ENCODE measurements at regions not wholly inside any gene's neighbourhood (a gene's known extent, or its start where the extent isn't known, plus 50 kb on each side); places are given as distances from the start of the nearest gene placed in this dataset.

- H3K4me1 ChIP-seq (ENCODE audit: insufficient read depth, low read length, poor library complexity, severe bottlenecking) = no peaks in the 10 kb centered on the region
- H3K36me3 ChIP-seq (ENCODE audit: insufficient read depth, low read length, poor library complexity, severe bottlenecking) = no peaks in the 10 kb centered on the region
- no TSS peak for BruUV-seq (replicated peaks)
- H3K27me3 ChIP-seq (replicated peaks; ENCODE audit: insufficient read depth, low read depth, low read length, poor library complexity) = no peaks in the 10 kb centered on the region
- POLR2A ChIA-PET (ENCODE audit: low non-redundant PET) = no interaction called here
- CTCF ChIA-PET = no interaction called here
- H3K9me3 ChIP-seq (ENCODE audit: low read depth, low read length, poor library complexity, severe bottlenecking) = no peaks in the 10 kb centered on the region
- no peak overlapping the region for H3K27ac ChIP-seq (ENCODE audit: low read depth, low read length, poor library complexity, severe bottlenecking)
- TF ChIP-seq EZH2 (IDR thresholded peaks at IDR 0.05; ENCODE audit: borderline replicate concordance, low read depth, low read length, poor library complexity, severe bottlenecking) = no peak
- no peak for DNase-seq (ENCODE audit: low spot score)
- H3K4me3 ChIP-seq (ENCODE audit: low read depth, low read length, poor library complexity, severe bottlenecking) = no peak overlapping the region
- intact Hi-C loops (cut with micrococcal nuclease; ENCODE audit: unreplicated experiment) = no loop called here
Observed at GRCh38 chr3:102339671-102340070, 95.1 kb upstream of the ZPLD1 start.

GRCh38 chr3:102346897-102347296 is 87.9 kb upstream of the ZPLD1 start:
- Histone ChIP-seq H3K27ac (ENCODE audit: low read depth, low read length, poor library complexity, severe bottlenecking) (no peak overlapping the region), H3K27me3 (replicated peaks; ENCODE audit: insufficient read depth, low read depth, low read length, poor library complexity) (no peaks in the 10 kb centered on the region), H3K36me3 (ENCODE audit: insufficient read depth, low read length, poor library complexity, severe bottlenecking) (no peaks in the 10 kb centered on the region), H3K9me3 (ENCODE audit: low read depth, low read length, poor library complexity, severe bottlenecking) (no peaks in the 10 kb centered on the region), H3K4me3 (ENCODE audit: low read depth, low read length, poor library complexity, severe bottlenecking) (no peak overlapping the region), H3K4me1 (ENCODE audit: insufficient read depth, low read length, poor library complexity, severe bottlenecking) (no peaks in the 10 kb centered on the region)
- POLR2A ChIA-PET (ENCODE audit: low non-redundant PET) = no interaction called here
- CTCF ChIA-PET = no interaction called here
- intact Hi-C loops (cut with micrococcal nuclease; ENCODE audit: unreplicated experiment) = no loop called here
- TF ChIP-seq EZH2 (IDR thresholded peaks at IDR 0.05; ENCODE audit: borderline replicate concordance, low read depth, low read length, poor library complexity, severe bottlenecking) (no peak), CTCF (conservative IDR thresholded peaks at IDR 0.05; ENCODE audit: low read depth, low read length) (no peak)
- DNase-seq (ENCODE audit: low spot score) = no peak
- BruUV-seq (replicated peaks) = no TSS peak

- no peak for DNase-seq (ENCODE audit: low spot score)
- intact Hi-C loops (cut with micrococcal nuclease; ENCODE audit: unreplicated experiment) = no loop called here
- Histone ChIP-seq H3K9me3 (ENCODE audit: low read depth, low read length, poor library complexity, severe bottlenecking) (no peaks in the 10 kb centered on the region), H3K4me1 (ENCODE audit: insufficient read depth, low read length, poor library complexity, severe bottlenecking) (no peaks in the 10 kb centered on the region), H3K4me3 (ENCODE audit: low read depth, low read length, poor library complexity, severe bottlenecking) (no peak overlapping the region), H3K27ac (ENCODE audit: low read depth, low read length, poor library complexity, severe bottlenecking) (no peak overlapping the region), H3K27me3 (replicated peaks; ENCODE audit: insufficient read depth, low read depth, low read length, poor library complexity) (no peaks in the 10 kb centered on the region), H3K36me3 (ENCODE audit: insufficient read depth, low read length, poor library complexity, severe bottlenecking) (no peaks in the 10 kb centered on the region)
- BruUV-seq (replicated peaks) = no TSS peak
- TF ChIP-seq EZH2 (IDR thresholded peaks at IDR 0.05; ENCODE audit: borderline replicate concordance, low read depth, low read length, poor library complexity, severe bottlenecking) (no peak), CTCF (conservative IDR thresholded peaks at IDR 0.05; ENCODE audit: low read depth, low read length) (no peak)
- ChIA-PET CTCF (no interaction called here), POLR2A (ENCODE audit: low non-redundant PET) (no interaction called here)
Observed at GRCh38 chr3:102348904-102349303, 85.9 kb upstream of the ZPLD1 start.

GRCh38 chr3:102353148-102353547 is 81.7 kb upstream of the ZPLD1 start:
- TF ChIP-seq EZH2 (IDR thresholded peaks at IDR 0.05; ENCODE audit: borderline replicate concordance, low read depth, low read length, poor library complexity, severe bottlenecking) (no peak), CTCF (conservative IDR thresholded peaks at IDR 0.05; ENCODE audit: low read depth, low read length) (no peak)
- no peak for DNase-seq (ENCODE audit: low spot score)
- intact Hi-C loops (cut with micrococcal nuclease; ENCODE audit: unreplicated experiment) = no loop called here
- no peaks in the 10 kb centered on the region for H3K9me3 ChIP-seq (ENCODE audit: low read depth, low read length, poor library complexity, severe bottlenecking)
- POLR2A ChIA-PET (ENCODE audit: low non-redundant PET) = no interaction called here
- H3K4me3 ChIP-seq (ENCODE audit: low read depth, low read length, poor library complexity, severe bottlenecking) = no peak overlapping the region
- CTCF ChIA-PET = no interaction called here
- H3K36me3 ChIP-seq (ENCODE audit: insufficient read depth, low read length, poor library complexity, severe bottlenecking) = no peaks in the 10 kb centered on the region
- H3K4me1 ChIP-seq (ENCODE audit: insufficient read depth, low read length, poor library complexity, severe bottlenecking) = no peaks in the 10 kb centered on the region
- no peaks in the 10 kb centered on the region for H3K27me3 ChIP-seq (replicated peaks; ENCODE audit: insufficient read depth, low read depth, low read length, poor library complexity)
- no TSS peak for BruUV-seq (replicated peaks)
- no peak overlapping the region for H3K27ac ChIP-seq (ENCODE audit: low read depth, low read length, poor library complexity, severe bottlenecking)

Measured in A673 (cell line).